GM12878 (cell line): ENCODE measurements at regions not wholly inside any gene's neighbourhood (a gene's known extent, or its start where the extent isn't known, plus 50 kb on each side); places are given as distances from the start of the nearest gene placed in this dataset.

Source experiments
- ATAC-seq: fragments of 200-7000 bp; cut with Tn5 transposase; 3 replicates; pipeline ENCODE4 v1.9.1; 2020; ENCODE audit warnings: mild to moderate bottlenecking, moderate library complexity
- BruUV-seq: library from RNA; stranded (reverse); fragments of 400-500 nt; replicated peaks from 2 replicates; lab custom pipeline; 2021; lab: Mats Ljungman, UMichigan
- CTCF ChIA-PET: fragments of 300-600 bp; sonication (Branson Sonifier 250); formaldehyde crosslinking; extraction: SDS; loops from one replicate; lab custom pipeline; 2021; ENCODE audit warnings: inconsistent platforms; lab: Yijun Ruan, JAX
- POLR2A ChIA-PET: fragments of 350-600 bp; formaldehyde crosslinking; extraction: SDS; loops from one replicate; lab custom pipeline; 2021; ENCODE audit warnings: inconsistent platforms; lab: Charles Lee
- RAD21 ChIA-PET: fragments of 300-600 bp; sonication (Branson Sonifier 250); formaldehyde crosslinking; loops from one replicate; lab custom pipeline; 2023; ENCODE audit warnings: antibody characterized with exemption; ENCODE audit not compliant: unreplicated experiment; lab: Charles Lee
- SMC1A ChIA-PET: fragments of 300-600 bp; sonication (Branson Sonifier 250); formaldehyde crosslinking; loops from one replicate; lab custom pipeline; 2023; ENCODE audit not compliant: unreplicated experiment, uncharacterized antibody; lab: Charles Lee
- DNase-seq: peaks from one replicate; pipeline ENCODE4 v3.0.0-alpha.2; 2011; ENCODE audit warnings: low read depth, low spot score
- FAIRE-seq: peaks from 3 replicates; lab custom pipeline; 2011; peaks lifted over from hg19 to GRCh38; lab: Jason Lieb, UNC
- H2AFZ ChIP-seq: 2 replicates; pipeline ENCODE4 v1.6.0; 2011; ENCODE audit warnings: low read depth, low read length, control low read depth; ENCODE audit not compliant: control insufficient read depth
- H3K27ac ChIP-seq: 2 replicates; pipeline ENCODE4 v1.5.1; 2011; ENCODE audit warnings: control low read depth; ENCODE audit not compliant: control insufficient read depth, insufficient read depth
- H3K27me3 ChIP-seq, 2 experiments: replicated peaks in 1 of 2; 2 replicates each; pipeline versions ENCODE4 v1.6.0 to v1.6.1; 2011; ENCODE audit warnings: low read length in 1 of 2; ENCODE audit not compliant: control insufficient read depth in 2 of 2, insufficient read depth in 2 of 2
- H3K36me3 ChIP-seq, 2 experiments: 2 replicates each; pipeline ENCODE4 v1.5.1; 2011; ENCODE audit warnings: low read length in 1 of 2; ENCODE audit not compliant: control insufficient read depth in 2 of 2, insufficient read depth in 2 of 2
- H3K4me1 ChIP-seq: 2 replicates; pipeline ENCODE4 v1.6.1; 2011; ENCODE audit warnings: mild to moderate bottlenecking, low read length, moderate library complexity, mixed read lengths; ENCODE audit not compliant: control insufficient read depth, insufficient read depth
- H3K4me2 ChIP-seq: 2 replicates; pipeline ENCODE4 v1.6.0; 2011; ENCODE audit warnings: control low read depth; ENCODE audit not compliant: control insufficient read depth, insufficient read depth
- H3K4me3 ChIP-seq: fragments of 200-600 bp; sonication (generic); 2 replicates; pipeline ENCODE4 v1.5.1; 2016
- H3K79me2 ChIP-seq: 2 replicates; pipeline ENCODE4 v1.6.0; 2011; ENCODE audit warnings: low read length; ENCODE audit not compliant: control insufficient read depth, insufficient read depth
- H3K9ac ChIP-seq: 2 replicates; pipeline ENCODE4 v1.8.0; 2011; ENCODE audit warnings: low read length, control low read depth, mixed read lengths; ENCODE audit not compliant: control insufficient read depth, insufficient read depth
- H3K9me3 ChIP-seq: replicated peaks from 3 replicates; pipeline ENCODE4 v1.5.1; 2011; ENCODE audit warnings: mild to moderate bottlenecking, low read length; ENCODE audit not compliant: control insufficient read depth, insufficient read depth
- H4K20me1 ChIP-seq: 2 replicates; pipeline ENCODE4 v1.6.0; 2011; ENCODE audit not compliant: control insufficient read depth, insufficient read depth
- BACH1 ChIP-seq: fragments of 450-650 bp; IDR thresholded peaks from 2 replicates; pipeline ENCODE4 v1.6.1; 2017; ENCODE audit warnings: mild to moderate bottlenecking, borderline replicate concordance
- CREM ChIP-seq: IDR thresholded peaks from 2 replicates; pipeline ENCODE4 v1.6.1; 2014; ENCODE audit warnings: antibody characterized with exemption, low read depth
- HCFC1 ChIP-seq: fragments of 150-350 bp; IDR thresholded peaks from 2 replicates; pipeline ENCODE4 v1.6.1; 2014; ENCODE audit warnings: low read length
- MAX ChIP-seq: IDR thresholded peaks from 2 replicates; pipeline ENCODE4 v1.6.1; 2012; ENCODE audit warnings: low read depth, low read length, improper control_type of control experiment
- MXI1 ChIP-seq: fragments of 150-350 bp; IDR thresholded peaks from 2 replicates; pipeline ENCODE4 v1.6.1; 2011; ENCODE audit warnings: low read depth, mild to moderate bottlenecking, inconsistent platforms, low read length, improper control_type of control experiment
- POLR2AphosphoS2 ChIP-seq: IDR thresholded peaks from 2 replicates; pipeline ENCODE4 v1.6.1; 2011; ENCODE audit warnings: low read depth, mild to moderate bottlenecking, low read length, improper control_type of control experiment, moderate library complexity
- RAD21 ChIP-seq: IDR thresholded peaks from 2 replicates; pipeline ENCODE4 v1.6.1; 2011; ENCODE audit warnings: mild to moderate bottlenecking, low read depth, low read length, moderate library complexity; ENCODE audit not compliant: insufficient read depth
- SREBF1 ChIP-seq: IDR thresholded peaks from 2 replicates; pipeline ENCODE4 v1.6.1; 2012; ENCODE audit warnings: mild to moderate bottlenecking, low read length
- YY1 ChIP-seq: IDR thresholded peaks from 2 replicates; pipeline ENCODE4 v1.6.1; 2011; ENCODE audit warnings: low read depth, mild to moderate bottlenecking, low read length
- ZNF24 ChIP-seq: fragments of 450-650 bp; IDR thresholded peaks from 2 replicates; pipeline ENCODE4 v1.6.1; 2017; ENCODE audit warnings: antibody characterized with exemption, mild to moderate bottlenecking
- ZNF274 ChIP-seq: IDR thresholded peaks from one replicate; pipeline ENCODE4 v1.8.0; 2011; ENCODE audit not compliant: insufficient read length, insufficient read depth
- WGBS: methylation state at CpG from one replicate; pipeline ENCODE4 v1.1.6; 2016; ENCODE audit warnings: low lambda C conversion rate; ENCODE audit not compliant: insufficient replicate concordance, insufficient coverage; ENCODE audit errors: missing lambda C conversion rate; 5-methylcytosine and 5-hydroxymethylcytosine counted together
- in situ Hi-C: fragments of 300-500 bp; cut with MboI; formaldehyde crosslinking; loops from 9 replicates; pipeline ENCODE4 v1.14.3; 2018; ENCODE audit warnings: mixed read lengths
- intact Hi-C: fragments of 100-400 bp; cut with micrococcal nuclease; formaldehyde crosslinking; loops from one replicate; pipeline ENCODE4 v1.14.2; 2022; ENCODE audit not compliant: unreplicated experiment
- TF ChIP-seq, protein P1 (sequence below): IDR thresholded peaks from 2 replicates; pipeline ENCODE4 v1.6.1; 2012; ENCODE audit warnings: low read length, inconsistent platforms

DNA sequence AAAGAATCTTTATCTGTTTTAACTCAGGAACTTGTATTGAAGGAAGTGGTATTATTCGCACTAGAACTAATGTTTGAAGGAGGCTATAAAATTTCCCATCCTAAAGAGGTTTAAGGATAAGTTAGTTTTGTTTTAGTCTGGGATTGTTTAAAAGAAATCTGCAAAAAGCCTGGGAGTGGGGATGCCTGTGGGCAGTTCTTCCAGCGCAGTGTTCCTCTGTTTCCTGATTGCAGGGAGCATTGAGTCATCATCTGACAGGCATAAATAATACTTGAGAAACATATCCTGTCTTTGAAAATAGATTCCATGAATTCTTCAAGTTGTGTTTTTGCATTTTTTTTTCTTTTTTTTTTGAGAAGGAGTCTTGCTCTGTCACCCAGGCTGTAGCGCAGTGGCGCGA is 350.8 kb upstream of the PTBP2 start:
- no peaks in the 10 kb centered on the region for H4K20me1 ChIP-seq
- RAD21 ChIA-PET: no interaction called here
- FAIRE-seq (no peak), DNase-seq (no peak), ATAC-seq (no peak)
- CTCF ChIA-PET: no interaction called here
- no peaks in the 10 kb centered on the region for H3K36me3 ChIP-seq
- H3K79me2 ChIP-seq: no peaks in the 10 kb centered on the region
- H3K4me3 ChIP-seq: no peak overlapping the region
- H3K9me3 ChIP-seq: no peaks in the 10 kb centered on the region
- H3K9ac ChIP-seq: no peak overlapping the region
- intact Hi-C loops (no loop called here), in situ Hi-C loops (no loop called here)
- SMC1A ChIA-PET: no interaction called here
- no peak overlapping the region for H2AFZ ChIP-seq
- H3K4me1 ChIP-seq: no peaks in the 10 kb centered on the region
- H3K27me3 ChIP-seq: no peaks in the 10 kb centered on the region
- no TSS peak for BruUV-seq
- H3K4me2 ChIP-seq: no peak overlapping the region
- POLR2A ChIA-PET: no interaction called here
- WGBS: 56% methylated on average over 5 of the region's 5 CpGs
- no peak overlapping the region for H3K27ac ChIP-seq
- TF ChIP-seq CREM: no peak
- no peak for TF ChIP-seq MXI1
- TF ChIP-seq ZNF24: no peak
- no peak for TF ChIP-seq HCFC1
- TF ChIP-seq ZNF274: no peak
- TF ChIP-seq SREBF1: no peak
- no peak for TF ChIP-seq RAD21
- no peak for TF ChIP-seq MAX
- TF ChIP-seq POLR2AphosphoS2: no peak
- no peak for TF ChIP-seq BACH1
- TF ChIP-seq, protein P1, sequence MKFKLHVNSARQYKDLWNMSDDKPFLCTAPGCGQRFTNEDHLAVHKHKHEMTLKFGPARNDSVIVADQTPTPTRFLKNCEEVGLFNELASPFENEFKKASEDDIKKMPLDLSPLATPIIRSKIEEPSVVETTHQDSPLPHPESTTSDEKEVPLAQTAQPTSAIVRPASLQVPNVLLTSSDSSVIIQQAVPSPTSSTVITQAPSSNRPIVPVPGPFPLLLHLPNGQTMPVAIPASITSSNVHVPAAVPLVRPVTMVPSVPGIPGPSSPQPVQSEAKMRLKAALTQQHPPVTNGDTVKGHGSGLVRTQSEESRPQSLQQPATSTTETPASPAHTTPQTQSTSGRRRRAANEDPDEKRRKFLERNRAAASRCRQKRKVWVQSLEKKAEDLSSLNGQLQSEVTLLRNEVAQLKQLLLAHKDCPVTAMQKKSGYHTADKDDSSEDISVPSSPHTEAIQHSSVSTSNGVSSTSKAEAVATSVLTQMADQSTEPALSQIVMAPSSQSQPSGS: no peak
- TF ChIP-seq YY1: no peak
